Ishikawa (cell line): ENCODE measurements at regions not wholly inside any gene's neighbourhood (a gene's known extent, or its start where the extent isn't known, plus 50 kb on each side); places are given as distances from the start of the nearest gene placed in this dataset.

Experiments
- EP300 ChIP-seq: IDR thresholded peaks from 2 replicates; pipeline ENCODE4 v1.6.1; 2012; ENCODE audit warnings: borderline replicate concordance
- FOXM1 ChIP-seq: IDR thresholded peaks from 2 replicates; pipeline ENCODE4 v1.6.1; 2012; ENCODE audit warnings: low read depth, borderline replicate concordance
- RAD21 ChIP-seq: IDR thresholded peaks from 2 replicates; pipeline ENCODE4 v1.6.1; 2012; ENCODE audit warnings: low read depth
- REST ChIP-seq: IDR thresholded peaks from 2 replicates; pipeline ENCODE4 v1.6.1; 2012; ENCODE audit warnings: low read depth, mild to moderate bottlenecking
- TAF1 ChIP-seq: IDR thresholded peaks from 2 replicates; pipeline ENCODE4 v1.6.1; 2012; ENCODE audit warnings: low read depth, mild to moderate bottlenecking
- TCF12 ChIP-seq: IDR thresholded peaks from 2 replicates; pipeline ENCODE4 v1.6.1; 2012; ENCODE audit warnings: low read depth
- YY1 ChIP-seq: IDR thresholded peaks from 2 replicates; pipeline ENCODE4 v1.6.1; 2012; ENCODE audit warnings: low read depth
- TF ChIP-seq, protein P1 (sequence below): IDR thresholded peaks from 2 replicates; pipeline ENCODE4 v1.6.1; 2012

DNA sequence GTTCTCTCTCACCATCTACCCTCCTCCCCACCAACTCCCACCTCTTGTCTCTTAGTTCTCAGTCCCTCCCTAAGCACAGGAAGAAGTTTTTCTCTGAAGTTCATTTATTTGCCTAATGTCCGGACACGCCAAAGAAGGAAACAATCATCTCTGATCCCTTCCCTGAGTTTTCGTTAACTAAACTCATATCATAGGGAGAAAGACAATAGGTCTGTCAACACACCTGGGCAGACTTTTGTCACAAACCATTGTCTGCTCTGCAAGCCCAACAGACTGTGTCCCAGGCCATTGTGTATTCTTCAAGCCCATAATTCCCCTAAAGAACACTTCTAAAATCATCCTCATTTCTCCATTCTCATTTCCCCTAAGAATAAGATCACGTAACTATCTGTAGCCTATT, 691.0 kb upstream of the MBL2 start:
- TF ChIP-seq EP300 (no peak), YY1 (no peak), RAD21 (no peak), REST (no peak), TAF1 (no peak), TCF12 (no peak), FOXM1 (no peak)
- TF ChIP-seq, protein P1, sequence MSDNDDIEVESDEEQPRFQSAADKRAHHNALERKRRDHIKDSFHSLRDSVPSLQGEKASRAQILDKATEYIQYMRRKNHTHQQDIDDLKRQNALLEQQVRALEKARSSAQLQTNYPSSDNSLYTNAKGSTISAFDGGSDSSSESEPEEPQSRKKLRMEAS, result no peak
